AG10803 (cell line): ENCODE measurements at regions not wholly inside any gene's neighbourhood (a gene's known extent, or its start where the extent isn't known, plus 50 kb on each side); places are given as distances from the start of the nearest gene placed in this dataset.

ENCODE experiments used
- DNase-seq: peaks from one replicate; pipeline ENCODE4 v3.0.0; 2010; ENCODE audit warnings: low read depth
- H3K4me3 ChIP-seq: 2 replicates; pipeline ENCODE4 v1.5.1; 2011; ENCODE audit warnings: mild to moderate bottlenecking, low read length, control low read depth
- TF ChIP-seq, protein P1 (sequence below): conservative IDR thresholded peaks from 2 replicates; pipeline ENCODE4 v1.5.1; 2011; ENCODE audit warnings: mild to moderate bottlenecking, low read length, control low read depth, inconsistent platforms

DNA sequence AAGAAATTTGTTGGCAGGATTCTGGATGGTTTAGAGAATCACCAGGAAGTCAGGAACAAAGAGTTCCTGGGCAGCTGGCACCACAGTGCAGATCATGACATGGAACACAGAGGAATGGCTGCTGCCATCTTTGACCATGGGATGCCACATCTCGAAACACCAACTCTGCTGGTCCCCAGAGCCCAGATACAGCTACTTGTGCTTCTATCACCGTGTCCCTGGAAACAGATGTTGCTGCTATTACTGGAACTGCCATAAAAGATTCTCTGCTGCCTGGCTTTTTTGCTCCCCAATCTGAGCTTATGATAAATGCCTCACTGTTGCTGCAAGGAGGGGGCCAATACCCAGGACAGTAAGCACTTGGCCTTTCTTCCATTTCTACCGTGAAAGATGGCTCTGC lies 185.2 kb downstream of the CSNK2A3 start:
- H3K4me3 ChIP-seq: no peak overlapping the region
- DNase-seq: no peak
- TF ChIP-seq, protein P1, sequence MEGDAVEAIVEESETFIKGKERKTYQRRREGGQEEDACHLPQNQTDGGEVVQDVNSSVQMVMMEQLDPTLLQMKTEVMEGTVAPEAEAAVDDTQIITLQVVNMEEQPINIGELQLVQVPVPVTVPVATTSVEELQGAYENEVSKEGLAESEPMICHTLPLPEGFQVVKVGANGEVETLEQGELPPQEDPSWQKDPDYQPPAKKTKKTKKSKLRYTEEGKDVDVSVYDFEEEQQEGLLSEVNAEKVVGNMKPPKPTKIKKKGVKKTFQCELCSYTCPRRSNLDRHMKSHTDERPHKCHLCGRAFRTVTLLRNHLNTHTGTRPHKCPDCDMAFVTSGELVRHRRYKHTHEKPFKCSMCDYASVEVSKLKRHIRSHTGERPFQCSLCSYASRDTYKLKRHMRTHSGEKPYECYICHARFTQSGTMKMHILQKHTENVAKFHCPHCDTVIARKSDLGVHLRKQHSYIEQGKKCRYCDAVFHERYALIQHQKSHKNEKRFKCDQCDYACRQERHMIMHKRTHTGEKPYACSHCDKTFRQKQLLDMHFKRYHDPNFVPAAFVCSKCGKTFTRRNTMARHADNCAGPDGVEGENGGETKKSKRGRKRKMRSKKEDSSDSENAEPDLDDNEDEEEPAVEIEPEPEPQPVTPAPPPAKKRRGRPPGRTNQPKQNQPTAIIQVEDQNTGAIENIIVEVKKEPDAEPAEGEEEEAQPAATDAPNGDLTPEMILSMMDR: no peak

DNA sequence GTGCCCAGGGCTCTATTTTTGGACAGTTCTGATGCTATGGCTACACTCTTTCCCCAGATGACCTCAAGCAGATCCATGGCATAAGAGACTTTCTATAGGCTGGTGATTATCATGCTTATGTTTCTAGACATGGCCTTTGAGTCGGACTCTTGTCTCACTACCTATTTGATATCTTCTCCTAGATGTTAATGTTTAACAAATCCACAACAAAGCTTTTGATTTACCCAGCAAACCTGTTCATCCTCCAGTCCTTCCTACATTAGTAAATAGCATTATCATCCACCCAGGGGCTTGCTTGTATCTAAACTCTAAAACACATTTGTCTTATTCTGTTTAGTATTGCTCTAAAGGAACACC lies 188.7 kb downstream of the CSNK2A3 start:
- DNase-seq: no peak
- TF ChIP-seq, protein P1: no peak
- H3K4me3 ChIP-seq: no peak overlapping the region

DNA sequence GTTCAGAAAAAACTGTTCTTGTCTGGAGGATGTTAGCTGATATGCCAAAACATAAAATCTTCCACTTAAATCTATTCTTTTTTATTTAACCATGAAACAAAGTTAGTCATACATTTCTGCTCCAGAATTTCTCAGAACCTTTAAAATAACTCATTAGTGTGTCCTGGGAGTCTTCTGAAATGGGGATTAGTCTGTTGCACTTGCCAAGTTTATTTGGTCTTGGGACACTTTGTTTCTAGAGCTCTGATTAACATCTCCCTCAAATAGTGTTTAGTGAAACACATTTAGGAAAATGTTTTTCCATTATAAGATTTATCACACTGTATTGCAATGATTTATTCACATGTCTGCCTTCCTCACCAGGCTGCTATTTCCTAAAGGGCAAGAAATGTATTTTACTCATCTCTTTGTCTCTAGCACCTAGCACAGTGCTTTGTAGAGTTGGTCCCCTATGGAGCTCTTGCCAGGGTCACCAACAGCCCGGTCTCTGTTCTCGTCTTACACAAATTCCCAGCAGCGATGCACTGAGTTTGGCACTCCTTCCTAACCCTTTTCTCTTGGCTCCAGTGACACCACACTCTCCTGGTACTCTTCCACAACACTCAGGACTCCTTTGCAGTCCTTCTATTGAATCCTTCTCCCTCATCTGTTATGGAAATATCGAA lies 189.2 kb downstream of the CSNK2A3 start:
- TF ChIP-seq, protein P1: no peak
- no peak for DNase-seq

DNA sequence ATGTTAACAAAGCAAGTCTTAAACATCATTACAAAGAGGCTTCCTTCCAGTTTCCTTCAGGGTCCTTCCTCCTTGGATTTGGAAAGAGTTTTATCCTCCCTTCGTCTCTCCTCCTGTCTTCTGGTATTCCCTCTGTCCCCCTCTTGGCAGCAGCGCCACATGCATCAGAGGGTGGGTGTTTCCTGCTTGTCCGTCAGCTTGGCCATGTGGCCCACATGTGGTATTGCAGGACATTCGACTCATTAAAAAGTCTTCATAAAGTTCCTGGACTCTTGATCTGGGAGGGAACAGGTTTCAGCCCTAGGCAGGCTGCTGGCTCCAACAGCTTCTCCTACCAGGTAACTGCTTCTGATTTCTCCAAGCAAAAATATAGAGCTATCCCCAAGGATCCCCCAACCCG lies 189.8 kb downstream of the CSNK2A3 start:
- no peak overlapping the region for H3K4me3 ChIP-seq
- TF ChIP-seq, protein P1: peak; percentile 12; the same call in 1 of the 2 replicates
- no peak for DNase-seq

More for the DNA sequence above, 189.2 kb downstream of the CSNK2A3 start:
- no peak overlapping the region for H3K4me3 ChIP-seq

DNA sequence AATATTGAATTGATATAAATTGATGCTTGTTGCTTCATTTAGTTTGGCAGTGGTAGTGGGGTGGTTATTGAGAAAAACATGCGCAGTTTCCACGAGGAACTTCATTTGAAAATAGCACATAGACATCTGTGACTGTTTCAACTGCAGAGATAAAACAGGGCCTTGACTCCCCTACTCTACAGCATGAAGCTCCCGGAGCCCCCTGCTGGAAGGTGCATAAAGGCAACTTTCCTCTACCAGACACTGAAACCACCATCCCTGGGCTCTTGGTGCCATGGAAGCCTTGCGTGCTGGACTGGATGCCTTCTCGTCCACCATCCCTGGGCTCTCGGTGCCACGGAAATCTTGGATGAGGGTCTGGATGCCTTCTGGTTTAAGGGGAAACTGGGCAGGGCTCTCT lies 195.9 kb downstream of the CSNK2A3 start:
- no peak overlapping the region for H3K4me3 ChIP-seq
- TF ChIP-seq, protein P1: peak; percentile 44
- peak; percentile 11 for DNase-seq

DNA sequence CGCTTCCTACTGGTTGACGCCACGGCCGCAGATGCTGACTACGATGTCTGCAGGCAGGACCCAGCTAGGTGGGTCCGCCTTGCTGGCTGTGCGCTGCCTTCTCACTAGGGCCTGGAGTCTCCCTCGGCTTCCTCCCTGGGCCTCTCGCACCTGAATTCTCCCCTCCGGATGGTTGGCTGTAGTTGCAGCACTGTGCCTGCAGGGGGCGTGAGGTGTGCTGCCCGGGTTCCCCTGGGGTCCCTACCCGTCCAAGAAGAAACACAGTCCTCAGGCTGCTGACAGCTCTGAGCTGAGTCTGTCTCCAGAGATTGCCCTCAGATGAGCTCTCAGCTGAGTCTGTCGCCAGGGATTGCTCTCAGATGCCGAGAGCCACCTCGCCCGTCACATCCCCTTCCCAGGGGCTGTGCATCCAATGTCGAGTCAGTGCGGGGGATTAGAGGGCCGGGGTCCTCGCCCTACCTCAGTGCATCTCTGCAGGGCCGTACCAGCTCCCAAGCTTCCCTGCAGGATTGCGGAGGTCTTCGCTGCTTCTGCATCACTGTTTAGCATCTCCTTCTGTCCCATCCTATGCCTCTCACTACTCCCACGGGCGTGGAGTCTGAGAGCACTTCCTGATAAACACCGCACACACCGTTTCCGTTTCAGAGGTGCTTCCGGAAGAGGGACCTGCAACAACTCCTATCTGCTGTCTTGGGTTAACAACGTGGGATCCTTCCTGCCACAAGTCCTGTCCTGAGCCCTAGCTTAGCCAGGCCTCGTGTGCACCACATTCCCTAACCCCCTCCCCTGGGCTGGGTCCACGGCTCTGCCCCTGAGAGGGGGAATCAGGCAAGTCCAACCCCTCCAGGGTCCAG lies 196.9 kb downstream of the CSNK2A3 start:
- no peak for DNase-seq

More for the DNA sequence above, 196.9 kb downstream of the CSNK2A3 start:
- TF ChIP-seq, protein P1: peak; percentile 32
- no peak overlapping the region for H3K4me3 ChIP-seq
